ENCODE measurements at regions not wholly inside any gene's neighbourhood (a gene's known extent, or its start where the extent isn't known, plus 50 kb on each side); places are given as distances from the start of the nearest gene placed in this dataset.
"Not testable (repeated sequence)": the region's sequence is repeated elsewhere in the genome, so short reads cannot be mapped to it uniquely, and the experiment has no call there.

GRCh38 chr10:109261231-109261630, 662.1 kb downstream of the XPNPEP1 start:
- no peak for DNase-seq

GRCh38 chr10:109259293-109259692, 664.0 kb downstream of the XPNPEP1 start:
- no peak for DNase-seq

GRCh38 chr10:109253306-109253705, 670.0 kb downstream of the XPNPEP1 start:
- DNase-seq = no peak

- DNase-seq = no peak
Measured at GRCh38 chr10:109250152-109250551, 673.2 kb downstream of the XPNPEP1 start.

GRCh38 chr10:109247814-109248213, 675.5 kb downstream of the XPNPEP1 start:
- DNase-seq = no peak

- DNase-seq = no peak
Measured at GRCh38 chr10:109245821-109246220, 677.5 kb downstream of the XPNPEP1 start.

GRCh38 chr10:109239371-109239770, 683.9 kb downstream of the XPNPEP1 start:
- DNase-seq = no peak

- no peak for DNase-seq
Measured at GRCh38 chr10:109237682-109238081, 685.6 kb downstream of the XPNPEP1 start.

GRCh38 chr10:109237050-109237449, 686.3 kb downstream of the XPNPEP1 start:
- no peak for DNase-seq

- not testable (repeated sequence) for DNase-seq
Measured at GRCh38 chr10:109223533-109223932, 699.8 kb downstream of the XPNPEP1 start.

GRCh38 chr10:109219935-109220605, 703.2 kb downstream of the XPNPEP1 start:
- DNase-seq = no peak

- DNase-seq = no peak
Measured at GRCh38 chr10:109218207-109218606, 705.1 kb downstream of the XPNPEP1 start.

GRCh38 chr10:109215291-109216075, 707.8 kb downstream of the XPNPEP1 start:
- no peak for DNase-seq

- DNase-seq = not testable (repeated sequence)
Measured at GRCh38 chr10:109214891-109215290, 708.4 kb downstream of the XPNPEP1 start.

- DNase-seq = no peak
Measured at GRCh38 chr10:109207361-109207760, 716.0 kb downstream of the XPNPEP1 start.

GRCh38 chr10:109205929-109206585, 717.3 kb downstream of the XPNPEP1 start:
- DNase-seq = no peak

- DNase-seq = no peak
Measured at GRCh38 chr10:109203646-109204353, 719.5 kb downstream of the XPNPEP1 start.

GRCh38 chr10:109202111-109202510, 721.2 kb downstream of the XPNPEP1 start:
- no peak for DNase-seq

- no peak for DNase-seq
Measured at GRCh38 chr10:109200646-109201045, 722.7 kb downstream of the XPNPEP1 start.

GRCh38 chr10:109191823-109192222, 731.5 kb downstream of the XPNPEP1 start:
- DNase-seq = no peak

- DNase-seq = no peak
Measured at GRCh38 chr10:109191341-109191740, 732.0 kb downstream of the XPNPEP1 start.

- no peak for DNase-seq
Measured at GRCh38 chr10:109187677-109188076, 735.6 kb downstream of the XPNPEP1 start.

- DNase-seq = no peak
Measured at GRCh38 chr10:109183366-109183765, 739.9 kb downstream of the XPNPEP1 start.
